Large intestine (tissue), 3 donors: ENCODE measurements at regions not wholly inside any gene's neighbourhood (a gene's known extent, or its start where the extent isn't known, plus 50 kb on each side); places are given as distances from the start of the nearest gene placed in this dataset.
A peak's percentile ranks its signal among the peaks of the same experiment; 100 is the strongest.
"Not testable (repeated sequence)": the region's sequence is repeated elsewhere in the genome, so short reads cannot be mapped to it uniquely, and the experiment has no call there.

Source experiments
- DNase-seq, 2 donors: peaks; one replicate each; pipeline versions ENCODE4 v3.0.0 to v3.0.0-alpha.2; 2013
- H3K27ac ChIP-seq: one replicate; pipeline ENCODE4 v1.5.1; 2013; ENCODE audit warnings: low read length
- H3K27me3 ChIP-seq: 2 replicates; pipeline ENCODE4 v1.6.1; 2013; ENCODE audit warnings: low read length; ENCODE audit not compliant: control insufficient read depth, insufficient read depth
- H3K36me3 ChIP-seq: 2 replicates; pipeline ENCODE4 v1.6.1; 2013; ENCODE audit warnings: low read length; ENCODE audit not compliant: control insufficient read depth, insufficient read depth
- H3K4me1 ChIP-seq: one replicate; pipeline ENCODE4 v1.6.1; 2013; ENCODE audit warnings: low read length; ENCODE audit not compliant: control insufficient read depth, insufficient read depth
- H3K4me3 ChIP-seq: one replicate; pipeline ENCODE4 v1.5.1; 2013; ENCODE audit warnings: low read length
- H3K9me3 ChIP-seq: one replicate; pipeline ENCODE4 v1.6.1; 2013; ENCODE audit warnings: mild to moderate bottlenecking, low read depth, low read length, moderate library complexity; ENCODE audit not compliant: control insufficient read depth
- WGBS: methylation state at CpG from one replicate; pipeline ENCODE4 v1.1.5; 2013; ENCODE audit warnings: low lambda C conversion rate; ENCODE audit not compliant: insufficient coverage; 5-methylcytosine and 5-hydroxymethylcytosine counted together

DNA sequence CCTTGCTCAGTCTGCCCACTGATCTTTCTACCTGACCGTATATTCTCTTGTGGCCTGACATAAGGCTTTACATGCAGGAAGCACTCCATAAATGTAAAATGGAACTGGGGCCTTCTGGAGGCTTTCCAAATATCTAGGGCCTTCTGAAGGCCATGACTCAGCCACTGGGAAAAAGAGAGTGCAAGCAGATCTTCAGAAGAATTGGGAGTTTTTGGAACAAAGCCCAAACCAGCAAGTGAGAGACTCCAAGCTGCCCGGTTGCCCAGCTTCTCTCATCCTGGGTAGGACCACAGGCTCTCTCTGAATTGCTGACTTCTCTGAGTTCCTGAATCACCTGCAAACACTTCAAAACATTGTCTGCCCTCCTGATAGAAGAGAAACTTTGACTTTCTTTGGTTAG lies 107.9 kb upstream of the BMAL1 start:
- DNase-seq: no peak

DNA sequence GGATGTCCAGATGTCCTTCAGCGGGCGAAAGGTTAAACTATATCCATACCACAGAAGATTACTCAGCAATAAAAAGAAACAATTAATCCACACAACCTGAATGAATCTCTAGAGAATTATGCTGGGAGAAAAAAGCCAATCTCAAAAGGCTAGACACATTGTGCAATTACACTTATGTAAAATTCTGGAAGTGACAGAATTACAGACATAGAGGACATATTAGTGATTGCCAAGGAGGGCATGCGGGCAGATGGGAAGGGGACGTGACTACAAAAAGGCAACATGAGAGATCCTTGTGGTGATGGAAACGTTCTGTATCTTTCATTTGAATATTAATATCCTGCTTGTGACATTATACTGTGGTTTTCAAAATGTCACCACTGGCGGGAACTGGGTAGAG lies 103.5 kb upstream of the BMAL1 start:
- 80% methylated on average over 2 of the region's 6 CpGs for WGBS
- Histone ChIP-seq H3K36me3 (no peaks in the 10 kb centered on the region), H3K27ac (no peak overlapping the region), H3K27me3 (no peaks in the 10 kb centered on the region), H3K9me3 (no peaks in the 10 kb centered on the region), H3K4me3 (no peak overlapping the region), H3K4me1 (no peaks in the 10 kb centered on the region)
- no peak for DNase-seq

More for the DNA sequence above, 107.9 kb upstream of the BMAL1 start:
- Histone ChIP-seq H3K4me3 (no peak overlapping the region), H3K27ac (no peak overlapping the region), H3K36me3 (no peaks in the 10 kb centered on the region), H3K9me3 (no peaks in the 10 kb centered on the region), H3K4me1 (peaks cover 8% of the 10 kb centered on the region), H3K27me3 (no peaks in the 10 kb centered on the region)
- no CpG with 5 or more reads among the region's 2 CpGs for WGBS

DNA sequence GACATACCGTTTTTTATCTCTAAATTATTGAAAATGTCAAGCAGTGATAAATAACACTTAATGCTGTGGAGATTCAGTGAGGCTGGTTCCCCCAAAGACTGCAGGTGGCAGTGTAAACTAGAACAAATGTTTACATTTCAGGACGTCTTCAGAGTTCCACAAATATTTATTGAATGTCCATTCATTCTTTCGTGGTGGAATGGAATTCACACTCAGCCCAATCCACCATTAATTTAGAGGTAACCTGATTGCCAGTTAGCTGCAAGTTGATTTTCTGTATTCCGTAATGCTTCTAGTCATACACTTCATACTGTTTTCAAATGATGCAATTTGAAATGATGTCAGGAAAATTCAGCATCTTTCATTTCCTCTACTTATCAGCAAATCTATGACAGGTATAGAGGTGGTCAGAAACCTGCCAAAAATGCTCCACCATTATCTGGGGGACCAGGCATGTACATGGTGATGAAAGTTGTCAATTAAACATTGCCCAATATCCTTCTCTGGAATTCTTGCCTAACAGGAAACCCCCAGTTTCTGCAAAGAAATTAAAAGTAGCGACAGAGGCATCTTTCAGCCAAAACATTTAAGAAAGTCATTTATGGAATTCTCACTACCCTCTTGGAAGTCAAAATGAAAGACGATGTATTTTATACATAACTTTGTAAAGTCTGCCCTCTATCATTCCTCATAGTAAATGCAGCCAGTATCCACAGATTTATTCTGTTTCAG lies 94.3 kb upstream of the BMAL1 start:
- Histone ChIP-seq H3K4me1 (no peaks in the 10 kb centered on the region), H3K27ac (no peak overlapping the region), H3K9me3 (peaks cover 8% of the 10 kb centered on the region), H3K36me3 (no peaks in the 10 kb centered on the region), H3K4me3 (no peak overlapping the region), H3K27me3 (no peaks in the 10 kb centered on the region)
- peak in 1 of 2 donors; percentile 18 for DNase-seq
- 80% methylated on average over 1 of the region's 6 CpGs for WGBS

DNA sequence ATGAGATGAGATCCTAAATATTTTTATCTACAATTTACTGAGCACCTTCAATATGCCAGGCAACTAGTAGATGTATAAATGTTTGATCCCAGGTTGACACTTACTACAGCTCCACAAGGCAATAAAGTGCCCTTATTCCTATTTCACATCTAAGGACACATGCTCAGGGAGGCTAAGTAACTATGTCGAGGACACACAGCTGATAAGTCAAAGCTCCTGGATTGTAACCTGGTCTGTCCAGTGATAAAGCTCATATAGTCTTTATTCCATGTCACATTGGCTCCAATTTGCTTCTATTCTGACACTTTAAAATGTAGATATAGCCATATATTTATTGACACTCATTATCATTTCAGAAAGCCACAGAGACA lies 93.8 kb upstream of the BMAL1 start:
- Histone ChIP-seq H3K4me3 (no peak overlapping the region), H3K36me3 (no peaks in the 10 kb centered on the region), H3K4me1 (no peaks in the 10 kb centered on the region), H3K27me3 (no peaks in the 10 kb centered on the region), H3K9me3 (peaks cover 10% of the 10 kb centered on the region), H3K27ac (no peak overlapping the region)
- no CpG with 5 or more reads among the region's 1 CpG for WGBS
- DNase-seq: no peak

DNA sequence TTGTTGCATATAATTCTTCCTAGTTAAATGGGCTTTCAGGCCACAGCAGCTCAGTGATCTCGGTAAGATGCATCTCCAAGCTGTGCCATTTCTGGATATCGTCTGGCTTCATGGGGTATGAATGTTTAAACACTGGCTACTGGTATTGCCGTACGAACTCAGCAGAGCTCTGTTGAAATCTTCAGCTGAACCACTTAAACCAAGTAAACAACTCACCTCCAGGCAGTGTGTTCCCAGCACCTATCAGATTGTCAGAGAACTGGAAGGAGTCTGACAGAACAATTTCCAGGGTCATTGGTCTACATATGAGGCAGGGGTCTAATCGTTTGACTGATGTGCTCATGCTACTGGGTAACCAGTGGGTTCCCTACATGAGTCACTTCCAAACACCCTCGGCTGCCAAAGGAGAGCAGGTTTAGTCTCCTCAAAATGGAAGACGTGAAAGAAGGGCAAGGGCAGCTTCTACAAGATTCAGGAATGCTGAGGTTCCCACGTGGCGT lies 93.2 kb upstream of the BMAL1 start:
- H3K27ac ChIP-seq: no peak overlapping the region
- no peaks in the 10 kb centered on the region for H3K27me3 ChIP-seq
- DNase-seq: no peak
- no peak overlapping the region for H3K4me3 ChIP-seq
- H3K9me3 ChIP-seq: peaks cover 10% of the 10 kb centered on the region
- 79% methylated on average over 2 of the region's 9 CpGs for WGBS
- no peaks in the 10 kb centered on the region for H3K36me3 ChIP-seq
- H3K4me1 ChIP-seq: no peaks in the 10 kb centered on the region

DNA sequence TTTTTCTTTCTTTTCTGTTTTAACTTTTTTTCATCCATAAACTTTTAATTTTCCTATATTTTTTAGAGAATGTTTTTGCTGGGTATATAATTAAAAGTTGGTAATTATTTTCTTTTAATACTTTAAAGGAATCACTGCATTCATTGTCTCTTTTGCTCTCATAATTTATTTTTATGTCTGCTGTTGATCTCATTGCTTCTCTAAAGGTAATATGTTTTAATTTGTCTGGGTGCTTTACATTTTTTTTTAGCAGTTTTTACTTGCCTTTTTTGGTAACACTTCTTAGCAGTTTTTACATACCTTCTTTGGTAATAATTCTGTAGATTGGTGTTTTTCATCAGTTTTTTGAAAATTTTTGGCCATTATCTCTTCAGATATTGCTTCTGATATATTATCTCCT lies 89.4 kb upstream of the BMAL1 start:
- H3K4me1 ChIP-seq: no peaks in the 10 kb centered on the region
- no peaks in the 10 kb centered on the region for H3K36me3 ChIP-seq
- peaks cover 10% of the 10 kb centered on the region for H3K9me3 ChIP-seq
- H3K4me3 ChIP-seq: no peak overlapping the region
- H3K27ac ChIP-seq: no peak overlapping the region
- no peaks in the 10 kb centered on the region for H3K27me3 ChIP-seq
- DNase-seq: no peak

DNA sequence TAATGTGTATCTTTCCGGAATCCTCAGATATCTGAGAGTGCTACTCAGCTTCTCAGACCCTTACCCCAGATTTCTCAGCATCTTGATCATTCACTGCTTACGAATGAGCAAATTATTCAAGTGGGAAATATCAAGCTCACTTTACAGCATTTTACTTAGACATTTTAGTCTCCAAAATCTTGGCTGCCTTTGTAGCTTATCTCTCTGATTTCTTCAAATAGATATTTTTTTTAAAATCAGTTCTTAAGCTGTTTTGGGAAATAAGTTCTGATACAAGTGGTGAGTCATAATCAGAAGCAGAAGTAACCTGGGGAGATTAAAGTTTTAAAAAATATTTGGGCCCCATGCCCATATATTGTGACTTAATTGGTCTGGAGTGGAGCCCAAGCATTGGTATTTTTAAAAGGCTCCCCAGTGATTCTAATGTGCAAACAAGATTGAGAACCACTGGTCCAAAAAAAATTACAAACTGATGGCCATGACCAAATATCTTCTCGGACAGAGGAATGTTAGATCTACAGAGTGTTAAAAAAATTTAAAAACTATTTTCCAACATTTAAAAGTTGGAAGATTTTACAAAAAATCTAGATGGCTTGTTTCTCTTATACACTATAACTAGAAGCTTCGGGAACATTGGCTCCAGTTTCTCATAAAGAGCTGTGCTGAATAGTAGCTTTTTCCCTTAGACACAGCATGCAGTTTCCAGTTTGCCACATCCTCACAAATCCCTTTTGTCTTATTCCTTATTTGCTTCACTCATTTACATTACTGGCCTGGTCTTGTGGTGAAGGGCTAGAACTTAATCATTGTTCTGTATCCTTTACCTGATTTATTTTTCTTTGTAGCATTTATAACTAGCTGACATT lies 87.8 kb upstream of the BMAL1 start:
- WGBS: 83% methylated on average over 3 of the region's 4 CpGs
- no peak overlapping the region for H3K27ac ChIP-seq

DNA sequence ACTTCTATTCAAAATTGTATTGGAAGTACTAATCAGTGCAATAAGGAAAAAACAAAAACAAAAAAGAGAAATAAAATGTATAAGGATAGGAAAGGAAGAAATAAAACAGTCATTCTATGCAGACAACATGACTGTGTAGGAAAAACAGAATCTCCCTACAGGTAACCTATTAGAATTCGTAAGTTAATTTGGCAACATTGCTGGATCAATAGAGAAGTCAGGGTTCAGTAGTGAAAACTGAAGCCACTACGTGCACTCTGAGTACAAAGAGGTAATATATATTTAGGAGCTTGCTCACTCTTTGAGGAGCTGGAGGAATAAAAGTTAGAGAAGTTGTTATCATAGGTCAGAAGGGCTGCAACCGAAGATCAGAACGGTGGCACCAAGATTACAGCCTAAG lies 84.0 kb upstream of the BMAL1 start:
- no peak for DNase-seq
- WGBS: 36% methylated on average over 3 of the region's 4 CpGs
- Histone ChIP-seq H3K4me1 (no peaks in the 10 kb centered on the region), H3K27me3 (no peaks in the 10 kb centered on the region), H3K4me3 (no peak overlapping the region), H3K9me3 (no peaks in the 10 kb centered on the region), H3K36me3 (no peaks in the 10 kb centered on the region), H3K27ac (no peak overlapping the region)

More for the DNA sequence above, 87.8 kb upstream of the BMAL1 start:
- H3K4me3 ChIP-seq: no peak overlapping the region
- no peaks in the 10 kb centered on the region for H3K4me1 ChIP-seq
- H3K9me3 ChIP-seq: peaks cover 10% of the 10 kb centered on the region
- no peaks in the 10 kb centered on the region for H3K36me3 ChIP-seq
- H3K27me3 ChIP-seq: no peaks in the 10 kb centered on the region
- no peak for DNase-seq

DNA sequence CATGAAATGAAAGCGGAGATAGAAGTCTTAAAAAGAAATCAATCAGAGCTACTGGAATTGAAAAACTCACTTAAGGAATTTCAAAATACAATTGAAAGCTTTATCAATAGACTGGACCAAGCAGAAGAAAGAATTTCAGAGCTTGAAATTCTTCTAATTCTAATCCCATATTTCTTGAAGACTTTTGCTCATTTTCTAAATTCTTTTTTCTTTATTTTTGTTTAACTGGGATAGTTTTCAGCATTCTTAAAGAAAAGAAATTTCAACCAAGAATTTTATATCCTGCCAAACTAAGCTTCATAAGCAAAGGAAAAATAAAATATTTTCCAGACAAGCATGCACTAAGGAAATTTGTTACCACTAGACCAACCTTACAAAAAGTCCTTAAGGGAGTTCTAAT lies 80.2 kb upstream of the BMAL1 start:
- not testable (repeated sequence) for H3K27me3 ChIP-seq, H3K4me1 ChIP-seq, H3K27ac ChIP-seq, H3K9me3 ChIP-seq, H3K36me3 ChIP-seq, H3K4me3 ChIP-seq, DNase-seq
- 0% methylated on average over 1 of the region's 1 CpG for WGBS

DNA sequence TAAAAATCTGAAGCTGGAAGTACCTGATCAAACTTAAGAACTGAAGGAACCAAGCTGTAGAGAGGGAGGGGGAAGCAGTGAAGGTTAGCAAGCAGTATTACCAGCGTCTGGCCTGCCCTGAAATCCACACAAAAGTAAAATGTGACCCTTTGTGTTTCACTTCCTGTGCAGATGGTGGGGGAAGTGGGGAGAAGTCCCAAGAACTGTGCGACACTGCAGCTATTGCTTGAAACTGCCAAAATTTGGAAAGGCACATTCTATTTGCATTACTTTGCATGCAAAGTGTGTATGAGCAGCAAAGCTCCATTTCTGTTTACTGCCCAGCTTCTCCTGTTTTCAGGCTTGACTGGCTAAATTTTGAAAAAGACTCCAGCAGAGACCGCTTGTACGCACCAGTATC lies 72.1 kb upstream of the BMAL1 start:
- Histone ChIP-seq H3K27me3 (peaks cover under 1% of the 10 kb centered on the region), H3K36me3 (no peaks in the 10 kb centered on the region), H3K4me3 (no peak overlapping the region), H3K27ac (no peak overlapping the region), H3K9me3 (no peaks in the 10 kb centered on the region), H3K4me1 (peaks cover 15% of the 10 kb centered on the region)
- WGBS: no CpG with 5 or more reads among the region's 4 CpGs
- no peak for DNase-seq
